ENCODE measurements at regions not wholly inside any gene's neighbourhood (a gene's known extent, or its start where the extent isn't known, plus 50 kb on each side); places are given as distances from the start of the nearest gene placed in this dataset.

DNA sequence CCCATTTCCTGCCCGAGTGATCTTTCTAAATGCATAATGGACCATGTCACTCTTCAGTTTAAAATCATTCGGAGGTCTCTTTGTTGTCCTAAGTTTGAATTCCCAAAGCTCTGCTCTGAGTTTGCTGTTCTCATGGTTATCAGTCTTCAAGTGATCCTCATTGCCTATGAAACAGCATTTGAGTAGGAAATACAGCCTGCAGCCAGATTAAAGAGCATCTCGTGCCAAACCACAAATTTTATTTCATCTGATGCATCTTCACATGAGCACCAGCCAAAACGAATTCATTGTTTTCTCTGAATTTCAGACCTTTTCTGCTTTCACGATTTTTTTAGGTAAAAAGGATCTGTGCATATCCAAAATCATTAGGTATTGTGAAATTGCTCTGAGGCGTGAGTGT is 299.6 kb downstream of the TDRD3 start:
- Mint-ChIP-seq H3K27me3 (ENCODE audit: low read depth) (peaks cover 29% of the 10 kb centered on the region), H3K9me3 (ENCODE audit: low read depth) (no peaks in the 10 kb centered on the region), H3K4me3 (ENCODE audit: unreplicated experiment) (no peak overlapping the region), H3K4me1 (ENCODE audit: low read depth) (no peaks in the 10 kb centered on the region), H3K27ac (ENCODE audit: unreplicated experiment) (no peak overlapping the region), H3K36me3 (ENCODE audit: low read depth) (no peaks in the 10 kb centered on the region)
- TF ChIP-seq, protein P1, sequence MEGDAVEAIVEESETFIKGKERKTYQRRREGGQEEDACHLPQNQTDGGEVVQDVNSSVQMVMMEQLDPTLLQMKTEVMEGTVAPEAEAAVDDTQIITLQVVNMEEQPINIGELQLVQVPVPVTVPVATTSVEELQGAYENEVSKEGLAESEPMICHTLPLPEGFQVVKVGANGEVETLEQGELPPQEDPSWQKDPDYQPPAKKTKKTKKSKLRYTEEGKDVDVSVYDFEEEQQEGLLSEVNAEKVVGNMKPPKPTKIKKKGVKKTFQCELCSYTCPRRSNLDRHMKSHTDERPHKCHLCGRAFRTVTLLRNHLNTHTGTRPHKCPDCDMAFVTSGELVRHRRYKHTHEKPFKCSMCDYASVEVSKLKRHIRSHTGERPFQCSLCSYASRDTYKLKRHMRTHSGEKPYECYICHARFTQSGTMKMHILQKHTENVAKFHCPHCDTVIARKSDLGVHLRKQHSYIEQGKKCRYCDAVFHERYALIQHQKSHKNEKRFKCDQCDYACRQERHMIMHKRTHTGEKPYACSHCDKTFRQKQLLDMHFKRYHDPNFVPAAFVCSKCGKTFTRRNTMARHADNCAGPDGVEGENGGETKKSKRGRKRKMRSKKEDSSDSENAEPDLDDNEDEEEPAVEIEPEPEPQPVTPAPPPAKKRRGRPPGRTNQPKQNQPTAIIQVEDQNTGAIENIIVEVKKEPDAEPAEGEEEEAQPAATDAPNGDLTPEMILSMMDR (IDR thresholded peaks at IDR 0.05), result no peak
- no peak for DNase-seq (ENCODE audit: low spot score)

DNA sequence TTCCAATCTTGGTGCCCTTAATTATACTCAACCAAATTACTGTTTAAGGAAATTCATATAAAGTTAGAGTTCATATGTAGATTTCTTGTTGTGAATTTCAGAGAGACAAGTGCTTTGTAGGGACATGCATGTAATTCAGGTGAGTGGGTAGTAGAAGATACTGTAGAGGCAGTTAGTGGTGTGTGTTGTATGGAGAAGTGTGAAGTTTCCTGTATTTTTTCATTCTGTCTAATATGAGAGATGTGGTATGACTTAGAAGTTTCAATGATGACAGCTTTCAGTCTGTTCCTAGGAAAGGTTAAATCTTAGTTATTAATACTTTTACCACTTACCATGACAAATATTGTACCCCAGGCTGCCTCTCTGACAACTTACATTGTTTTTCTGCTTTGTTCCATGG is 294.2 kb downstream of the TDRD3 start:
- Mint-ChIP-seq H3K36me3 (ENCODE audit: low read depth) (no peaks in the 10 kb centered on the region), H3K9me3 (ENCODE audit: low read depth) (peaks cover 10% of the 10 kb centered on the region), H3K4me1 (ENCODE audit: low read depth) (no peaks in the 10 kb centered on the region), H3K27ac (ENCODE audit: unreplicated experiment) (no peak overlapping the region), H3K27me3 (ENCODE audit: low read depth) (peaks cover 15% of the 10 kb centered on the region), H3K4me3 (ENCODE audit: unreplicated experiment) (no peak overlapping the region)
- TF ChIP-seq, protein P1 (IDR thresholded peaks at IDR 0.05), result no peak
- no peak for DNase-seq (ENCODE audit: low spot score)

DNA sequence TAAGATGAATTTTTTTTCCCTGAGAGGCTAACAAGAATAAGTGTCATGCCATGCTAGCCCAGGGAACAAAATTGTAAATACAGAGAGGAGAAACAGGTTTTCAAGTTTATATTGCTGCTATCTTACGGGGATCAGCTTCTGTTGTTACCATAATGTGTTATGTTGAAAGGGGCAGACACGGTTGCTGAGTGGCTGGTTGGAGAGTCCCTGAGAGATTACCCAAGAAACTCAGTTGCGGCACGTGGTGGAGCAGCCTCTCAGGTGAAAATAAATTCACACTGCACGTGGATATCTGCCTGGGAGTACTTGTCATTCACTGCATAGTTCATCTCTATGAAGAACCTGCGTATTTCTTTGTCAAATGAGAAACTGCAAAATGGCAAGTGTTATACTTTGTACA is 293.6 kb downstream of the TDRD3 start:
- Mint-ChIP-seq H3K27me3 (ENCODE audit: low read depth) (peaks cover 14% of the 10 kb centered on the region), H3K36me3 (ENCODE audit: low read depth) (no peaks in the 10 kb centered on the region), H3K4me1 (ENCODE audit: low read depth) (no peaks in the 10 kb centered on the region), H3K4me3 (ENCODE audit: unreplicated experiment) (no peak overlapping the region), H3K27ac (ENCODE audit: unreplicated experiment) (no peak overlapping the region), H3K9me3 (ENCODE audit: low read depth) (peaks cover 10% of the 10 kb centered on the region)
- TF ChIP-seq, protein P1 (IDR thresholded peaks at IDR 0.05), result no peak
- no peak for DNase-seq (ENCODE audit: low spot score)

DNA sequence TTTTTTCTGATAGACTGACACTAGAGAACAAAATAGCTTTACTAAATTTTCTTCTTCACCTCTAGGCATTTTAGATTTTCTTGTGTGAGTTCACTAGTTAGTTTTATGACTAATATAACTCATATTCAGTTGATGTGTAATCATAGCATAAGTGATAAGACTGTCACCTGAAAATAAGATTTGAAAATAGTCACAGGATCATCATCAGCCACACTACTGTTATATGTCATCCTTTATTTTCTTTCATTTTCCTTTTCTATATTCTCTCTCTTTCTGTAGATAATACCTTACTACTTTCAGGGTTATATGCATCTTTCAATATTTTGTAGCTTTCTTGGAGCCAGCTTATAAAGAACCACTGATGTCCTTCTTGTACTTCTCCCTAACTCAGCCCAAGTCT is 292.6 kb downstream of the TDRD3 start:
- Mint-ChIP-seq H3K27me3 (ENCODE audit: low read depth) (peaks cover 14% of the 10 kb centered on the region), H3K9me3 (ENCODE audit: low read depth) (peaks cover 10% of the 10 kb centered on the region), H3K36me3 (ENCODE audit: low read depth) (no peaks in the 10 kb centered on the region), H3K4me3 (ENCODE audit: unreplicated experiment) (no peak overlapping the region), H3K27ac (ENCODE audit: unreplicated experiment) (no peak overlapping the region), H3K4me1 (ENCODE audit: low read depth) (no peaks in the 10 kb centered on the region)
- TF ChIP-seq, protein P1 (IDR thresholded peaks at IDR 0.05), result no peak
- no peak for DNase-seq (ENCODE audit: low spot score)

DNA sequence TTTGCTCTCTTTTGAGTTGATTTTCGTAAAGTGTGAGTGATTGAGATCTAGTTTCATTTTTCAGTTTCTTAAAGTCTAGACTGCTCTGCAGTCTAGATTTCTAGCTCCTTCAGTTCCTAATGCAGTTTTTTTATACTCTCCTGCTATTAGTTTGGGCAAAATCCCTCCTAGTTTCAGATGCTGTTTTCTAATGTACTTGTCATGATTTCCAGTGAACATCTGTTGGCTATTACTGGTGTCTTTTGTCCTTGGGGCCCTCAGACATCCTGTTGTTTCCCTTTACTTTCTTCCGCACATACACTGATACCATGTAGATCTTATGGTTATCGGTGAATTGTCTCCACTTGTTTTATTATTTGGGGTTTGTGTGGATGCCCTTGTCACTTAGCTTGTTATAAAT is 292.1 kb downstream of the TDRD3 start:
- H3K27me3 Mint-ChIP-seq (ENCODE audit: low read depth), result peaks cover 14% of the 10 kb centered on the region
- no peaks in the 10 kb centered on the region for H3K36me3 Mint-ChIP-seq (ENCODE audit: low read depth)
- TF ChIP-seq, protein P1 (IDR thresholded peaks at IDR 0.05), result no peak
- no peak overlapping the region for H3K27ac Mint-ChIP-seq (ENCODE audit: unreplicated experiment)
- H3K4me3 Mint-ChIP-seq (ENCODE audit: unreplicated experiment), result no peak overlapping the region
- H3K4me1 Mint-ChIP-seq (ENCODE audit: low read depth), result no peaks in the 10 kb centered on the region
- H3K9me3 Mint-ChIP-seq (ENCODE audit: low read depth), result peaks cover 10% of the 10 kb centered on the region
- no peak for DNase-seq (ENCODE audit: low spot score)

Data from chondrocyte (in vitro differentiated cells).